Cerebellar nuclear complex (tissue), 1 donor: ENCODE measurements at regions not wholly inside any gene's neighbourhood (a gene's known extent, or its start where the extent isn't known, plus 50 kb on each side); places are given as distances from the start of the nearest gene placed in this dataset.
"Not testable (repeated sequence)": the region's sequence is repeated elsewhere in the genome, so short reads cannot be mapped to it uniquely, and the experiment has no call there.

Experiments
- DNase-seq, 2 experiments: peaks; one replicate each; lab custom pipeline; 2025; lab: John Stamatoyannopoulos, UW

DNA sequence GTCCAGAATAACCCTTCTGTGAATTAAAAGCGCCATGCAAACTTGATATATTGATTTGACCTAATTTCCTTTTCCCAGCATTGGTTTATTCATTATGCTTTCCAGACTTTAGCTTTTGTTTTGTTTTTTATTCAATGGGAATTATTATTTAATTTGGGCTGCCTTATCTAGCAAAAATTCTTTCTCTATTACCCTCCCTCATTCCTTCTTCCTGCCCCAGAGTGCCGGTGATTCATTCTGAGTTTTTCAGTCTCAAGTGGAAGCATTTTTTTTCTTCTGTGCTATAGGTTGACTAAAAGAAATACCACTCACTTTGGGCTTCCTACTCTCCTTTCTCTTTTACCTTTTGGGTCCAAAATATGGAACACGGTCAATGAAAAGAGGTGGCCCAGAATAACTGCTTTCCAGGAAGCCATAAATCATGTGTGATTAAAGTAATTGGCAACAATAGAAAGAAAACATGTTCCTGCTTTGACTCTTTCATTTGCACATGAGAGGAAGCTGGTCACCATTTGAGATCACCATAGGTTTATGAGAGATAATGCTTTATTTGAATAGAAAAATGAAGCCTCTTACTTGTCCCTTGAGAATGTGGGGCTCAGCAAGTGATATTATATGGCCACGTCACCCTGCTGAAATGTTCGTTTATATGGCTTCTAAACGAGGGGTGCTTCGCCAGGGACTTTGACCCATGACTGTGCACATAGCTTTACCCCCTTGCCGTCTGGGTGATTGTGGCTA, 422.8 kb upstream of the ZEB2 start:
- no peak for DNase-seq

GRCh38 chr2:144941743-144942488, 422.0 kb upstream of the ZEB2 start:
- DNase-seq = no peak

DNA sequence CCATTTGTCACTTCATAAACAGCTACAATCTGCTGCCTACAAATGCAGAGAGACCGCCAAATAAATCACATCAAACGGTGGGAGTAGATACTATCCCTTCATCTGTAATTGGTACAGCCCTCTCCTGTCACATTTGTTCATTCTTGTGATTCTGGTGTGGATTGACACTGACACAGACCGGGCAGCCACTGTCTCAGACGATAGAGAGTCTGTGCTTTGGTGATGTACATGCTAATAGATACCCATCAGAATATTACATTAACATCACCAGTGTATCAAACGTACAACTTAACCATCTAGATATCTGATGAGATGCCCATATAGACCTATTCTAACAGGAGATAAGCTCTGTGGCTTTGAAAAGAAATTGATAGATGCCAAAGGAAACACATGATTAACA, 419.7 kb upstream of the ZEB2 start:
- no peak for DNase-seq

DNA sequence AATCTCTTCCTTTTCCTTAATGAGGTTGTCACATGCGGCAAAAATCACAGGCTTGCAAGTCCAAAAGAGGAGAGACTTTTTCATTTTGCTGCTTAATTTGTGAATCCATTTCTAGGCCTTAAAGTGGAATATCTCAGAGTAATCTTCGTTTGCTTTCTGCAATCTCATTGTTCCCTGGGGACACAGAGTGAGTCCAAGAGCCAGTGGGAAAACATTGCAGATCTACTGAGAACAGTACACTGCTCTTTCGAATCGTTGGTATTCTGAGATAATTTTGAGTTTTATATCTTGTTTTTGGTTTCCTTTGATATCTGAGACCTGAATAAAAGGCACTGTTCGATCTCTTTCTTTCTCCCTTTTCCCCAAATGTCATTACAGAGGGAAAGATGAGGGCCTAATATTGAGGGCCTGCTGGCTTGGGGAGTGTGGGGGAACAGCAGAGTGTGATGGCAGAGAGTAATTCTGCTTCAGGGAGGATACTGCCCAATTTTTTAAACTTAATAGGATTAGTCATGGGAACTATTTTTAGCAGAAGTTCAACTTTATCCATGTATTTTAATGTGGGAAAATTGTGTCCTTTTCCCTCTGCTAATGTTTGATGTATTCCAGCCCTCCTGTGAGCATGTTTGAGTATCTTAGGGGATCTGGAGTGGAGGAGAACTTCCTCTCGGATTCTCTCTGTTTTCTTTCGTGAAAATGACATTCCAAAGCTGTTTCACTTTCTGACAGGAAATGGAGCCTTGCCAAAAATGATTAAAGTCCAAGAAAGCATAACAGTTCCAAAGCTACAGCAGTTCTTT, 418.2 kb upstream of the ZEB2 start:
- no peak for DNase-seq

DNA sequence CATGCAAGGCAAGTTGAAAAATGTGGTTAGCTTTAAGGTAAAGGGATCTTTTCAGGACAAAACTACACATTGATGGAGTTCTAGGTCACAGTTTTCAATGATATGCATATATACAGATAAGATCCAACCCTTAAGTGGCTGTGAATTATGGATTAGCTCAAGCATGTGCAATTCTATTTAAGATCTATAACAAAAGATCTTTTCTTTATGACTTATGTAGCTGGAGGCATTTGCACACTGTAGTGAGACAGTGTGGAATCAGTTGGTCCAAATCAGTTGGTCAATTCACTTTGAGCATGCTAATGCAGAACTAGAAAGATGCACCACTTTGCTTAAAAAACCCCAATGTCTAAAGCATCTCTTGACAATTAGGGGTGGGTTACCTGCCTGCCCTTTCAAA, 417.1 kb upstream of the ZEB2 start:
- DNase-seq = no peak

DNA sequence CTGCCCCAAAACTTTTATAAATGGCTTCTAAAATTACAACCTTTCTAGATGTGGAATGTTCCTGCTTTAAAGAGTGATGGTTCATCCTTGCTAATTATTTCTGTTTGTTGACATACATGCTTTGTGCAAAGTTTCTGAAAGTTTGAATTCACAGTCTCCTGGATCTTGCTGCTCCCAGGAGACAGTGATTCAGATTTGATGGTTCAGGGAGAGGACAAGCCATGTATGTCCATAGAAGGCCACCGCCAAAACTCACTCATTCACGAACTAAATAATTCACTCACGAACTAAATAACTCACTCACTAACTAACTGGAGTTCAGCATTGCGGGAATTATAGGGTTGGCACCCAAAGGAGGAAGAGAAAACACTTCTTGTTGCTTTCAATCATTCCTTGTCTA, 416.5 kb upstream of the ZEB2 start:
- DNase-seq = no peak

DNA sequence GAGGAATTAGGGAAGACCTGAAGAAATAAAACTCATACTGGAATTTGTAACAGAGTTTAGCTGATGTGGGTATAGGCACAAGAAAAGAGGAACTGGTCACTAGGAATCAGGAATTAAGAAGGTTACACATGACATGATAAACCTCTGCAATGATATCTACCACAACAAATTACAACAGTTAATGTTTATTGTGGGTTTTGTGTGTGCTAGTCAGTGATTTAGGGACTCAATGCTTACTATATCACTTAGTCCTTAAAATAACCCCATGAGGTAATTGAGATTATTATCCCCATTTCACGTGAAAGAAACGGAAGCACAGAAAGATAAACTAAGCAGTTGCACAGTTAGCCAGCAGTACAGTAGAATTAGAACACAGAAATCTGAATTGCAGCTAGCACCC, 415.8 kb upstream of the ZEB2 start:
- DNase-seq = no peak

DNA sequence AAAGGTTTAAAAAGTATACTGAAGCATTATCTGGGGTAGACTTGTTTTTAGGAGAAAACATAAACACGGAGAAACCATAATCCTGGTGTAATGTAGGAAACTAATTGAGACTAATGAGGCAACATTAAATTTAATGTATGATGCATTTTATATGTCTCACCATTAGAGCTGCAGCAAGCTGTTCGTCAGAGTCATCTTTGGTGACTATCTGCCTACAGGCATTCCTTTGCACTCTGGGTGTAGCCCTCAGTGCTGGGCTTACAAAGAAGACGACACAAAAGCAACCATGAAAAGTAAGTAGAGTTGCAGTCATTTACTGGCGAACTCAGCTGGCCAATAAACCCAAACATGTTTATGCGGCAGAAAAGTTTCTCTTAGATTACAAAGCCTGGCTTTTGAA, 415.3 kb upstream of the ZEB2 start:
- DNase-seq = no peak

GRCh38 chr2:144931960-144932359, 412.0 kb upstream of the ZEB2 start:
- DNase-seq = no peak

- no peak for DNase-seq
Observed at GRCh38 chr2:144931480-144931879, 411.6 kb upstream of the ZEB2 start.

- no peak for DNase-seq
Observed at GRCh38 chr2:144927429-144927828, 407.5 kb upstream of the ZEB2 start.

DNA sequence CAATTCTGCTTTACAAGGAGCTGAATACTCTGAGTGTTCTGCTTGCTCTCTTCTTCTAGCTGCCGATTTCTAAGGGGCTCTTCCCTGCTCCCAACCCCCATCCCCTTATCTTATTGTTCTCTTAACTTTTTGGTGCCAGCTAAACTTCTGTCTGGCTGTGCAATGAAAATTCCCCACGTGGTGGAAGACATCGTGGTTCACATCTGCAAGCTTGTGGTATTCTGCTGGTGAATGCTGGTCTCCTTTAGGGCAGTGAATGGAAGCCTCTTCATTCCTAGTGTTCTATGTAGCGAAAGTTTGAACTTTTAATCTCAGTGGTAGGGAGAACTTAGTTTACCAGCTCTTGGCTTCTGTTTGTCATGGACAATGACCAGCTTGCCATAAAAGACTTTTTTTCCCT, 406.0 kb upstream of the ZEB2 start:
- no peak for DNase-seq

DNA sequence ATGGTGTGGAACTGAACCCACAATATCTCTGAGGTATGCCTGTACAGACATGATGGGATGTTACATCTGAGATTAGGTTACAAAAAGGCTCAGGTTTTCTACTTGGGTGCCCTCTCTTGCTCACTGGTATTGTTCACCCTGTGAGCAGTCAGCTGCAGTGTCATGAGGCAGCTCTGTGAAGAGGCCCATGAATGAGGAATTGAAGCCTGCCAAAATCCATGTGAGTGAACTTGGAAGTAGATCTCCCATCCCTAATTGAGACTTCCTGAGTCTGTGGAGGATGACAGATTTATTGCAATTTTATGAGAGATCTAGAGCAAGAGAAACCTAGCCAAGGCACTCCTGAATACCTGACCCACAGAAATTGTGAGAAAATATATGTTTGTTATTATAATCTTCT, 404.9 kb upstream of the ZEB2 start:
- DNase-seq = no peak

DNA sequence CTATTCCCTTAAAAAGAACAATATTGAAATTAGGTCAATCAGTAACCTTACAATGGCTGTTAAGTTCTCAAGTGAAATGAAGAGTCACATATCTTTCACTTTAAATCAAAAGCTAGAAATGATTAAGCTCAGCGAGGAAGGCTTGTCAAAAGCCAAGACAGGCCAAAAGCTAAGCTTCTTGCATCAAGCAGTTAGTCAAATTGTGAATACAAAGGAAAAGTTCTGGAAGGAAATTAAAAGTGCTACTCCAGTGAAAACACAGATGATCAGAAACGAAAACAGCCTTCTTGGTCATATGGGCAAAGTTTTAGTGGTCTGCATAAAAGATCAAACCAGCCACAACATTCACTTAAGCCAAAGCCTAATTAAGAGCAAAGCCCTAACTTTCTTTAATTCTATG, 402.6 kb upstream of the ZEB2 start:
- no peak for DNase-seq

- no peak for DNase-seq
Observed at GRCh38 chr2:144920755-144921530, 401.0 kb upstream of the ZEB2 start.

DNA sequence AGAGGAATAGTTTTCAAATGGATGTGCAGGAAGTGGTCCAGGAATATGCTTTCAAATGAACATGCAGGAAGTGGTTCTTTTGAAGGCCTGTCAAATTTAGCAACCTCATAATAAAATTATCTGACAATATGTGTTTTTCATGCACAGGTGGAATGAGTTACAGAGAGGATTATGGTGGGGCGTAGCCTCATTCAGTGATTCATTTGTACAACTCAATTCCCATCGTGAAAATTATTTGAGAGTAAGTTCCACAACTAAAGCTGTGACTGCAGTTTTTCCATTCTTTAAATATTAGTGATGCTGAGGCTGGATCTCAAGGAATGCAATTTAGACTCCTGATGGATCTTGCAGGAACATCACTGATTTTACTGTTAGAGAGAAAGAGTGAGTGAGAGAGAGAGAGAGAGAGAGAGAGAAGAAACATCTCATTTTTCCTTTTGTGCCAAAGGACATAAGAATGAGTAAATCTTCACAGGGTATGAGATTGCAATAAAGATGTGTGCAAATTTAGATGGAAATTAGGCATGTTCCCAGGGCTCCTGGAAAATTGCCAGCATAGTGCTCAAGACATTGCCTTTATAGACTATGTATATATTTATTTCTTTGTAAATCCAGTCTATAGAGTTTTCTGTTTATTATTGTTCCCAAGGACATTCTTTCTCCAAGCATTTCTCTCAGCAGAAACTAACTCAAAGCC, 394.9 kb upstream of the ZEB2 start:
- no peak for DNase-seq

DNA sequence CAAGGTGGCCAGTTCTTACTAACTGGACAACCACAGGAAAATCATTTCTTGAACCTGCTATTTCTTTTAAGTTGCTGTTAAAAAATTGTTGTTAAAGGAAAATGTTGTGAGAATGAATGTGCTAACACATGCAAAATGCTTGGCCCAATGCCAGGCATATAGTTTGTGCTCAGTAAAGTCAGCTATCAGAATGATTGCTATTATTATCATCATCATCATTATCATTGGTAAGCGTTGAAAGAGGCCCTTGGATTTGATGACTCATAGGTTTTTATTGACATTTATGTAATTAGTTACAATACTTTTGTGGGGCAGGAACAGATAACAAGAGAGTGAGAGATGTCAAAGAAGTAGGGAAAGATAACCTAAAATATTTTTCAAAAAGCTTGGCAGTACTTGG, 394.2 kb upstream of the ZEB2 start:
- DNase-seq = no peak

DNA sequence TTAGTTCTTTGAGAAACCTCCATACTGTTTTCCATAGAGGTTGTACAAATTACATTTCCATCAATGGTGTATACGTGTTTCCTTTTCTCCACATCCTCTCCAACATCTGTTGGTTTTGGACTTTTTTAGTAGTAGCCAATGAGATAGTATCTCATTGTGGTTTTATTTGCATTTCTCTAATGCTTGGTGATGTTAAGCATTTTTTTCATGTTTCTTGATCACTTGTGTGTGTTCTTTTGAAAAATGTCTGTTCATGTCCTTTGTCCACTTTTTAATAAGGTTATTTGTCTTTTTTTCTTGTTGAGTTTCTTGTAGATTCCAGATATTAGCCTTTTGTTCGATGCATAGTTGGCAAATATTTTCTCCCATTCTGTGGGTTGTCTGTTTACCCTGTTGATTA, 392.3 kb upstream of the ZEB2 start:
- no peak for DNase-seq

DNA sequence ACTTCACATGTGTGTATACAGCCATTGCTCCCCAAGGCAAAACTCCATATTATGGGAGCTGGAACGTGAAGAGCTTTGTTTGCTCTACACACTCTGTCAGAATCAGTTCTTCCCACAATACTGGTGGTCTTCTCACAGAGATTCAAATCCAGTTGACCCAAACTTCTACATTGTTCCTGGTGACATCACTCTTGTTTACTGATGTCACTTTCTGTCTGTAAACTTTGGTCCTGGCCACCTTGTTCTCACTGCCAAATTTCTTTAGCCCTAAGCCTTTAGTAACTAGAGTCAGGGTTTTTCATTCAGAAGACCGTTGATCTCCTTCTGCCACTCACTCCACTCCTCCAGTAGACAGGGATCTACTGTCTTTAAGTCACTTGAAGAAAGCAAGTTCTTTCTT, 386.0 kb upstream of the ZEB2 start:
- DNase-seq = no peak

DNA sequence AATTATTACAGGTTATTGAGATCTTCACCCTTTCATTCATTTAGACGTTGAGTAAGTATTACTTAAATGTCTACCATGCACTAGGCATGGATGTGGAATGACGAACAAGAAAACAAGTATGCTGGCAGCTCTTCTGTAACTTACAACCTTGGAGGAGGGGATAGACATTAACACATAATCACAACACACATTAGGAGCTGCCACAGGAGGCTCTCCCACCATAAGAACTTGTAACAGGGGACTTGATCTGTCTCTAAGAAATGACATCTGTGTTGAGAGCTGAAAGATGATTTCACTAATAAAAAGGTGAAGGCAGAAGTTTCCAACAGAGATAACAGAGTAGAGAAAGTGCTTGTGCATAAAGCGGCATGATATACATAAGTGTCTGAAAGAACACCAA, 384.7 kb upstream of the ZEB2 start:
- no peak for DNase-seq

DNA sequence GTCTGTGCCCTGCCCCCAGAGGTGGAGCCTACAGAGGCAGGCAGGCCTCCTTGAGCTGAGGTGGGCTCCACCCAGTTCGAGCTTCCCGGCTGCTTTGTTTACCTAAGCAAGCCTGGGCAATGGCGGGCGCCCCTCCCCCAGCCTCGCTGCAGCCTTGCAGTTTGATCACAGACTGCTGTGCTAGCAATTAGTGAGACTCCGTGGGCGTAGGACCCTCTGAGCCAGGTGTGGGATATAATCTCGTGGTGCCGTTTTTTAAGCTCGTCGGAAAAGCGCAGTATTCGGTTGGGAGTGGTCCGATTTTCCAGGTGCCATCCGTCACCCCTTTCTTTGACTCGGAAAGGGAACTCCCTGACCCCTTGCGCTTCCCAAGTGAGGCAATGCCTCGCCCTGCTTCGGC, 383.1 kb upstream of the ZEB2 start:
- DNase-seq = not testable (repeated sequence)

DNA sequence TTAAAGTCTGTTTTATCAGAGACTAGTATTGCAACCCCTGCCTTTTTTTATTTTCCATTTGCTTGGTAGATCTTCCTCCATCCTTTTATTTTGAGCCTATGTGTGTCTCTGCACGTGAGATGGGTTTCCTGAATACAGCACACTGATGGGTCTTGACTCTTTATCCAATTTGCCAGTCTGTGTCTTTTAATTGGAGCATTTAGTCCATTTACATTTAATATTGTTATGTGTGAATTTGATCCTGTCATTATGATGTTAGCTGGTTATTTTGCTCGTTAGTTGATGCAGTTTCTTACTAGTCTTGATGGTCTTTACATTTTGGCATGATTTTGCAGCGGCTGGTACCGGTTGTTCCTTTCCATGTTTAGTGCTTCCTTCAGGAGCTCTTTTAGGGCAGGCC, 381.5 kb upstream of the ZEB2 start:
- DNase-seq = not testable (repeated sequence)
